ENCODE measurements at regions not wholly inside any gene's neighbourhood (a gene's known extent, or its start where the extent isn't known, plus 50 kb on each side); places are given as distances from the start of the nearest gene placed in this dataset.

DNA sequence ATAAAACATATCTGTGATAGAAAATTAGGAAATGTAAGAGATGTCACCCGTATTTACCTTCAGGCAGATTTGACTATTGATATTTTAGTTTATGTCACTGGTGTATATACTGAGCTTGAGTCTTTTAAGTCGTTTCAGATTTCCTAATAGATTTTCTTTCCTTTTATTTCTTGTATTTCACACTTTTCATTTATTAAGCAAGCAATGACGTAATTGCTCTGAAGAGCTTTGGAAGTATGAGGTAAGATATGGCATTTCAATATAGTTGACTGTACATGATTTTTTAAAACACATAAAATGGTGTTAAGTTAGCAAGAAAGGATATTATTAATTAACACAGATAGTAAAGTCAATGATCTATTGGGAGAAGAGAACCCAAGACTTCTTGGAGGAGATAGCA is 652.6 kb downstream of the SORCS1 start:
- ChIA-PET POLR2A (no interaction called here), CTCF (no interaction called here)
- intact Hi-C loops (cut with micrococcal nuclease) = no loop called here
- DNase-seq = no peak
- Mint-ChIP-seq H3K36me3 (ENCODE audit: low read depth) (no peaks in the 10 kb centered on the region), H3K4me3 (no peak overlapping the region), H3K27ac (no peak overlapping the region), H3K27me3 (no peaks in the 10 kb centered on the region), H3K4me1 (ENCODE audit: low read depth) (no peaks in the 10 kb centered on the region), H3K9me3 (no peaks in the 10 kb centered on the region)
- TF ChIP-seq, protein P1, sequence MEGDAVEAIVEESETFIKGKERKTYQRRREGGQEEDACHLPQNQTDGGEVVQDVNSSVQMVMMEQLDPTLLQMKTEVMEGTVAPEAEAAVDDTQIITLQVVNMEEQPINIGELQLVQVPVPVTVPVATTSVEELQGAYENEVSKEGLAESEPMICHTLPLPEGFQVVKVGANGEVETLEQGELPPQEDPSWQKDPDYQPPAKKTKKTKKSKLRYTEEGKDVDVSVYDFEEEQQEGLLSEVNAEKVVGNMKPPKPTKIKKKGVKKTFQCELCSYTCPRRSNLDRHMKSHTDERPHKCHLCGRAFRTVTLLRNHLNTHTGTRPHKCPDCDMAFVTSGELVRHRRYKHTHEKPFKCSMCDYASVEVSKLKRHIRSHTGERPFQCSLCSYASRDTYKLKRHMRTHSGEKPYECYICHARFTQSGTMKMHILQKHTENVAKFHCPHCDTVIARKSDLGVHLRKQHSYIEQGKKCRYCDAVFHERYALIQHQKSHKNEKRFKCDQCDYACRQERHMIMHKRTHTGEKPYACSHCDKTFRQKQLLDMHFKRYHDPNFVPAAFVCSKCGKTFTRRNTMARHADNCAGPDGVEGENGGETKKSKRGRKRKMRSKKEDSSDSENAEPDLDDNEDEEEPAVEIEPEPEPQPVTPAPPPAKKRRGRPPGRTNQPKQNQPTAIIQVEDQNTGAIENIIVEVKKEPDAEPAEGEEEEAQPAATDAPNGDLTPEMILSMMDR (IDR thresholded peaks at IDR 0.05) = no peak
- ATAC-seq = no peak

DNA sequence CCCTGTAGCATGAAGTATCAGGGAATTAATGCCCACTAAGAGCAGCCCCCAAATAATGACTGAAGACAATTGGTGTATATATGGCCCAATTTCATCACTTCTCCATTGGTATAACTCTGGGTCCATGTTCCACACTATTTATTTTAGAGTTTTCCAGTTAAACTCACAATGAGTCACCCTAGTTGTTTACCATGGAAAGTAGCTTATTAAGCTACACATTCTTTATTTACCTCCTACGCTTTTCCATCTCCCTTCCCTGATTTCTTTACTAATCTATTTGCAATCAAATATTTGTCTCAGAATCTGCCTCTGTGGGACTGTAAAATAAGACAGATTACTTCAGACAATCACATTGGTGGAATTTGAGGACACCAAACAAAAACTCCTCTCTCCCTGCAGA is 655.6 kb downstream of the SORCS1 start:
- POLR2A ChIA-PET = no interaction called here
- ATAC-seq = no peak
- intact Hi-C loops (cut with micrococcal nuclease) = no loop called here
- Mint-ChIP-seq H3K27me3 (no peaks in the 10 kb centered on the region), H3K4me1 (ENCODE audit: low read depth) (no peaks in the 10 kb centered on the region), H3K9me3 (no peaks in the 10 kb centered on the region), H3K27ac (no peak overlapping the region), H3K36me3 (ENCODE audit: low read depth) (no peaks in the 10 kb centered on the region), H3K4me3 (no peak overlapping the region)
- CTCF ChIA-PET = no interaction called here
- no peak for DNase-seq
- TF ChIP-seq, protein P1 (IDR thresholded peaks at IDR 0.05) = no peak

DNA sequence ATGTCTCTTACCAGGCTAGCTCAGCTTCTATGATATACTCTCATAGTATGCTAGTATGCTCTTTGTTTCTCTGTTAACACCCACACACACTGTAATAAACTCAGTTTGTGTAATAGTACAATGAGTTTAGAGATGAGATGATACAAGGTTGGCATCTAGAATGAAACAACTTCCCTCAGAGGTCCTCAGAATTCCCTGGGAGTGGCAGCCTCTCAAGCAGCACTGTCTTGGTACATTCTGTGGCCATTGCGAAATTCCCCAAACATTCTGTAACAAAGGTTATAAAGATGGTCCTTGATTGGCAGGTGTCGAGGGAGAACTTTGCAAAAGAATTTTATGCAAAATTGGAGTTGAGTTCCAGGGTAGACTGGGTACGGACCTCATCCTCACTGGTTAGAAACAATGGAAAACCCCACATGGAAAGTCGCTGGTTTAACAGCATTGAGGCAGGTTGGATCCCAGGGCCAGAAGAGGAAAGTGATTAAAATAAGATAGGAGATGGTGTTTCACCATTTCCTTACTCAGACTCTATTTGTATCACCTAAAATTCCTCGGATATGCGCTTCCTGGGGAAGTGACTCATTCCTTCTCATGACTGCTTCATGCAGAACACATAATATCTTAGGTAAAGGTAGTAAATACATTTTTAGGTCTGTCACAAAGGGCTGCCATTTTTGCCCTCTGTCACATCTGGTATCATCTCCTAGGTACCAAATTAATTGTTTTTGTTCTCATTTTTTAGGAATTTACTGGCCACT is 657.8 kb downstream of the SORCS1 start:
- POLR2A ChIA-PET = no interaction called here
- intact Hi-C loops (cut with micrococcal nuclease) = no loop called here
- H3K4me3 Mint-ChIP-seq = no peak overlapping the region
- no peaks in the 10 kb centered on the region for H3K27me3 Mint-ChIP-seq
- TF ChIP-seq, protein P1 (IDR thresholded peaks at IDR 0.05) = no peak
- H3K4me1 Mint-ChIP-seq (ENCODE audit: low read depth) = no peaks in the 10 kb centered on the region
- CTCF ChIA-PET = no interaction called here
- H3K36me3 Mint-ChIP-seq (ENCODE audit: low read depth) = no peaks in the 10 kb centered on the region
- DNase-seq (no peak), ATAC-seq (no peak)
- no peaks in the 10 kb centered on the region for H3K9me3 Mint-ChIP-seq
- H3K27ac Mint-ChIP-seq = no peak overlapping the region

DNA sequence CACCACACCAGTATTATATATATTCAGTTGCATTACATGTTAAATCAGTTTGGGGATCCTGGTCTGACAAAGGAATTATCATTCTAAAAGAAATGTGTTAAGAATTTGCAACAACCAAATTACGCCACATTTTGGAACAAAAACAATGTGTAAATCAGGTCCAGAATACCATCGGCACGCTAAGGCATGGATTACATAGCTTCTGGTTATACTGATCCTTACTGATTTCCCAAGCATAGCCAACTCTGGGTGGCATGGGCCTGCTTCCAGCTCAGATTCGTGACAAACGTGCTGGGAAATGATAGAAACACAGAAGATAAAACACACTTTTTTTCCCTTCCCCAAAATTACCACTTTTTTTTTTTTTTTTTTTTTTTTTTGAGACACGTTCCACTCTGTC is 660.0 kb downstream of the SORCS1 start:
- ATAC-seq (no peak), DNase-seq (no peak)
- Mint-ChIP-seq H3K27ac (no peak overlapping the region), H3K9me3 (no peaks in the 10 kb centered on the region), H3K27me3 (no peaks in the 10 kb centered on the region), H3K4me1 (ENCODE audit: low read depth) (no peaks in the 10 kb centered on the region), H3K36me3 (ENCODE audit: low read depth) (no peaks in the 10 kb centered on the region), H3K4me3 (no peak overlapping the region)
- intact Hi-C loops (cut with micrococcal nuclease) = no loop called here
- ChIA-PET CTCF (no interaction called here), POLR2A (no interaction called here)
- TF ChIP-seq, protein P1 (IDR thresholded peaks at IDR 0.05) = no peak

- POLR2A ChIA-PET = no interaction called here
- intact Hi-C loops (cut with micrococcal nuclease) = no loop called here
- H3K27ac Mint-ChIP-seq = no peak overlapping the region
- no peaks in the 10 kb centered on the region for H3K9me3 Mint-ChIP-seq
- ATAC-seq = no peak
- TF ChIP-seq, protein P1 (IDR thresholded peaks at IDR 0.05) = no peak
- CTCF ChIA-PET = no interaction called here
- H3K4me3 Mint-ChIP-seq = no peak overlapping the region
- no peak for DNase-seq
- no peaks in the 10 kb centered on the region for H3K36me3 Mint-ChIP-seq (ENCODE audit: low read depth)
- no peaks in the 10 kb centered on the region for H3K4me1 Mint-ChIP-seq (ENCODE audit: low read depth)
- H3K27me3 Mint-ChIP-seq = no peaks in the 10 kb centered on the region
These were observed 661.9 kb downstream of the SORCS1 start for GRCh38 chr10:106502641-106503040.
